NCI-H187 treated with DMSO at 0.1 percent for 48 hours (cell line): ENCODE measurements at regions not wholly inside any gene's neighbourhood (a gene's known extent, or its start where the extent isn't known, plus 50 kb on each side); places are given as distances from the start of the nearest gene placed in this dataset.
A peak's percentile ranks its signal among the peaks of the same experiment; 100 is the strongest.

Experiments
- DNase-seq: peaks from one replicate; lab custom pipeline; 2025; lab: John Stamatoyannopoulos, UW

DNA sequence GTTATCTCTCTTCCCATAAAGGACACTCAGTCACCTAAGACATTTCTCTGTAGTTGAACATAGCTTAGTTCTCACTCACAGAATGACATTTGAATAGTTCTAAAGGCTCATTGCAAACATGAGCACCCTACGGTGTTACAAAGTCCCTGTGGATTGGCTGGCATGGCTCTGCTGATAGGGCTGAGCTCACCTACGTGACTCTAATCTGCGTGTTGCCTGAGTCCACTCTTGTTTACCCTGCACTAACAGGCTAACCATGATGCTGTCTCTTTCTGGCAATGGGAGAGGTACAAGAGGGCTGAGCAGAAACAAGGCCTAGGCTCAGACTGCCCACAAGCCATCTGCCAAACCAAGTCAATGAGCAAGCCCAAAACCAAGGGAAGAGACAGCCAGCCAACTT lies 103.6 kb downstream of the PALM2AKAP2 start:
- no peak for DNase-seq

- DNase-seq, result no peak
These were observed 106.0 kb downstream of the PALM2AKAP2 start for GRCh38 chr9:109886041-109886440.

GRCh38 chr9:109886617-109887016 lies 106.6 kb downstream of the PALM2AKAP2 start:
- no peak for DNase-seq

- DNase-seq, result no peak
These were observed 107.1 kb downstream of the PALM2AKAP2 start for GRCh38 chr9:109887079-109887478.

DNA sequence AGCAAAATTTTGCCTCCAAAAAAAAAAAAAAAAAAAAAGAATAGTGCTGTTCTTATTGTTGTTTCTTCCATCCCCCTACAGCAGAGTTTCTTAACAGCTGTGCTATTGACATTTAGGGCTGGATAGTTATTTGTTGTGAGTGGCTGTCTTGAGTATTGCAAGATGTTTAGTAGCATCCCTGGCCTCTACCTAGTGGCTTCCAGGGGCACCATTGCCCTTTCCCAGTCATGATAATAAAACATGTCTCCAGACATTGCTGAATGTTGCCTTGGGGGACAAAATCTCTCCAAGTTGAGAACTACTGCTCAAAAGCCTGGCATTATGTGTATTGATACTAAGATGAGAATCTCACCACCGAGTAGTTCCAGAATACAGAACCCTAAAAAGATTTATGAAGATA lies 108.7 kb downstream of the PALM2AKAP2 start:
- DNase-seq, result no peak

DNA sequence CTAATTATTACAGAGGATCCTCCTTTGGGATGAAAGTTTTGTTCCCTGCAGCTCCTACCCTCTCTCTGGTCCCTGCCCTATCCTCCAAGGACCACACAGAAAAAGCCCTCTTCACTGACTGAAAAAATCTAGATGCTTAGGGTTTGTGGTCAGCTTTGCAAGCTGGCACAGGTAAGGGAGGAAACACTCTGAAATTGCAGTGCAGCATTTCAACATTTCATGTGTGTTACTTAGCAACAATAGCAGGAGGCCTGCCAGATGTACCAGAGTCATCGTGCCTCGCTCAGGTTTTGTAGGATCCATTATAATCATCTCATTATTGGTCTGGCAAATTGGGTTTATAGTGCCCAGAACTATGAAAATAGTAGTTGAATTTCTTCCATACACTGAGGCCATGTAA lies 109.5 kb downstream of the PALM2AKAP2 start:
- no peak for DNase-seq

GRCh38 chr9:109893241-109893640 lies 113.2 kb downstream of the PALM2AKAP2 start:
- no peak for DNase-seq

GRCh38 chr9:109894473-109894872 lies 114.5 kb downstream of the PALM2AKAP2 start:
- no peak for DNase-seq

DNA sequence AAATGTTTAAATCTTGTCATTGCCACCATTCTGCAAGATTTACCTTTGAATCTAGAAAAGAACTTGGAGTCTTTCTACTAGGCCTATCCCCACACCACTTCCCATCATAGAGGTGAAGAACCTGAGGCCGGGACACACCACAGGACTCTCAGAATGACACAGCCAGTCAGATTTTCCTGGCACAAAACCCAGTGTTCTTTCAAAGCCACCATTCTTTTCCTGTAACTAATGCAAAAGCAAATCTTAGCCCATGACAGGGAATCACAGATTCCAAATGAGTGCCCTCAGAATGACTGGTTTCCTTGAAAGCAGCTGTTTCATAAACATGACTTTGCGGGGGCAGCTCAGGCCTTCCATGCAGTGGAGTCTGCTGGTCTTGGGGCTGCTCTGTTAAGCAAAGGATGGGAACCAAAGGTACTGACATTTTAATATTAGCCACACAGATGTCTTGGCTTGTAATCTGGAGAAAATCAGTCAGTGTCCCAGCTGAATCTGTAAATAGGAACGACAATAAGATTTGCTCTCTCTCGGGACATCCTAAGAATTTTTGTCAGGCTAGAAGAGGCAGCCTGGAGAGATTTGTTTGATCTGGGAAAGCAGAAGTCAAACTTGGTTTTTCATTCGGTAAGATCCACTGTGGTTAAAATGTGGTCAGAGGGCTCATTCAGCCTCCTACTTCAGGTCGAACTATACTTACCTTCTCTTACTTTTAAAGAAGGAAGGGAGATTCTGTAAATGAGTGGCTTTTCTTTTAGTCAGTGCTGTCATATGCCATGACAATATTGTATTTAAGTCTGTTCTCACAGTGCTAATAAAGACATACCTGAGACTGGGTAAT lies 115.1 kb downstream of the PALM2AKAP2 start:
- DNase-seq, result no peak

GRCh38 chr9:109901201-109901600 lies 121.2 kb downstream of the PALM2AKAP2 start:
- no peak for DNase-seq

GRCh38 chr9:109903515-109904138 lies 123.6 kb downstream of the PALM2AKAP2 start:
- DNase-seq, result peak; percentile 18

DNA sequence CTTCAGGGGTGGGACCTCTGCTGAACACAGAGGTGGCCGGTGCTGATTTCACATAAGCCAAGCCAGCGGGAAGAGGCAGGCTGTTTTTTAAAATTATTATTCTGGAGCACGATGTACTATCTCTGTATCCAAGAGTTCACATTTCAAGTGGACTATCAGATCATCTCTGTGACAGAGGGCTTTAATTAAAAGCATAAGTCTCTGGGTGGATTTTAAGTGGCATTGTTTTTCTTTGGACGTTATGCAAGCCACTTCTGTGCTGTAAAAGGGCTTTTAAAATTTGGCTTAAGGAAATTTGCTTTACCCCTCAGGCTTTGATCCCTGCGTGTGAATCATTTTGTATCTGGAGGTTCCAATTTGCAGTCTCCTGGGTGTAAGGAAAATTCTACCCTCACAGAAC lies 124.7 kb downstream of the PALM2AKAP2 start:
- no peak for DNase-seq

DNA sequence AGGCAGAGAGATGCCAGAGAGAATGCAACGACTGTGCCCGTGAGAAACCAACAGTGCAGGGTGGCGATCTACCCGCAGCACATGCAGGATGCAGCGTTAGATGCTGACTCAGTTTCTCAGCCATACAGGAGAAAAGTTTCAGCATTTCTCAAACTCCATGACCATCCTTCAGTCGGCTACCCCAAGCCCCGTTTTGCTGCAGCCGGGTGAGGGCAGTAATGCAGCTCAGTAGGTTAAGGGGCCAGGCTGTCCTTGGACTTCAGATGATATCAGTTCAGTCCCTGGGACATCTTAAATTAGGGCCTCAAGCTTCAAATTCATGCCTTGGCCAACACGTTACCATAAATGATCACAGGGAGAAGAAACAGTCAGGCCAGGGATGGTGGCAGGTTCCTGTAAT lies 125.5 kb downstream of the PALM2AKAP2 start:
- no peak for DNase-seq

DNA sequence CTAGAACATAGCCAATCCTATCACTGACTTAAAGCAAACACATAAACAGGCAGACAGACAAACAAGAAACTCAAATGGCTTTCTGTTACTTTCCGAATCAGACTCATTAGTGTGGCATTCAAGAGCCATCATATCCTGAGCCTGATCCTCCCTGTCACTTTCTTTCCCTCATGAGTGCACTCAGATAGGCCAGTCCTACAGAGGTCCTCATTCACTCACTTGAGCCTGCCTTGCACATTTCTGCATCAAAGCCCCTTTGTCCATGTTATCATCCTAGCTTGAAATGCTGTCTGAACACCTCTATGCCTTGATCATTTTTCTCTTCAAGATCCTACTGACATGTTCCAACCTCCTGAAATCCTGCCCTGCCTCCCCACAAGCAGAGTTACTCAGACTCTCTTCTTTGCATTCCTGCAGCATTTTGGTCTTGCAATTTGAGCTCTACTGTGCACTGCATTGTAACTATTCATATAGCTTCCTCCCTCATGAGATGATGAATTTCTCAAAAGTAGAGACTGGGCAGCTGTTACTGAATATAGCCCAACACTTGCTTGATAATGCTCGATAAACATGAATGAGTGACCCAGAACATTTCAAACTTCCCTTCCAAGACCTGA lies 126.9 kb downstream of the PALM2AKAP2 start:
- DNase-seq, result no peak

GRCh38 chr9:109907400-109907799 lies 127.4 kb downstream of the PALM2AKAP2 start:
- DNase-seq, result no peak

- no peak for DNase-seq
These were observed 127.9 kb downstream of the PALM2AKAP2 start for GRCh38 chr9:109907810-109908458.

- DNase-seq, result no peak
These were observed 128.7 kb downstream of the PALM2AKAP2 start for GRCh38 chr9:109908459-109909390.

GRCh38 chr9:109910671-109911518 lies 130.9 kb downstream of the PALM2AKAP2 start:
- DNase-seq, result no peak

DNA sequence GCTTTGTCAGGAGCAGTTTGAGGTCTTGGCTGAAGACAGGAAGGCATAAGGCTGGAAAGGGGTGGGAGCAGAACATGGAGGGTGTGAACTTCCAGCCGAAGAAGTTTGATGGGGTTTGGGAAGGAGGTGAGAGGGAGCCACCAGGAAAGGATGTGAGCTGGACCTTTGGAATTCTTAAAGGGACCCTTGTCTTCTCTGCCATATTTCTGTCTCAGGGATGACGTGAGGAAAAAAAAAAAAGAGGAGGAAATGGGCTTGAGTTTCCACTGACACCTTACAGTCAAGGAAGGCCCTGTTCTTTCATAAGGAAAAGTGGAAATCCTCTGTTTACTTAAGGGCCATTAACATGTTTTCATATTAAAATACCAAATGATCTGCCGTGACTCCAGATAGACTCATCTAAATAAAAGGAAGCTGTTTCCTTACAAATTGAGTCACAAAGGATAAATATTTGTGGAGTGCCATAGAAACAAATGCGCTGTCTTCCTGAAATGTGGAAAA lies 132.1 kb downstream of the PALM2AKAP2 start:
- DNase-seq, result no peak

DNA sequence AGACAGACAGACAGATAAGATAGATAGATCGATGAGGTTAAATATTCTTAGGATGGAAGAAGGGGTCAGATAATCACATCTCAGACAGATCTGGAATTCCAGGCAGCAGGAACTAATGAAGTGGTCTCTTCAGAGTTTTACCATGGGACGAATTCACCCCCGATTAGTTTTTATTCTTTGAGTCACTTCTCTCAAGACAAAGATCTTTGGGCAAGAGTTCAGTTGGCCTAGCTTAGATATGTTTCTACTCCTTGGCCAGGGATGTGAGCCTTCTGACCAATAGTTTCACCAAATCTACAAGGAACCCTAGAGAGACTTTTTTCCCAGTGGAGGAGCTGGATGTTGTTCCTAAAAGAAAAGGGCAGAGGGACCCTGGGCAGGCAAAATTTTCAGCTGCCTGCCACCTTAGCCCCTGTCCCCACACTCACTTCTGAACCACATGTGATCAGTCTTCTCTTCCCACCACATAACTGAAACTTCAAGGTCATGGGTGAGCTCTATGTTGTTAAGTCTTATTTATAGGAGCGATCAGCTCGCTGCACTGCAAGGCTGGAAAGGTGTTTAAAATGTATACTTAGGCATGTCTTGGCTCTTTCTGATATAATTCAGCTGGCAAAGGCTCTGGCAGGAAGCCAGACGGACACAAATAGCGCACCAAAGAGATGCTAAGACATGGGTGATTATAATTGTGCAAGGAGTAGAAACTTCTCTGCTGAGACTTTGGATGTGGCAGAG lies 132.9 kb downstream of the PALM2AKAP2 start:
- DNase-seq, result no peak
